ENCODE measurements at regions not wholly inside any gene's neighbourhood (a gene's known extent, or its start where the extent isn't known, plus 50 kb on each side); places are given as distances from the start of the nearest gene placed in this dataset.
A peak's percentile ranks its signal among the peaks of the same experiment; 100 is the strongest.

DNA sequence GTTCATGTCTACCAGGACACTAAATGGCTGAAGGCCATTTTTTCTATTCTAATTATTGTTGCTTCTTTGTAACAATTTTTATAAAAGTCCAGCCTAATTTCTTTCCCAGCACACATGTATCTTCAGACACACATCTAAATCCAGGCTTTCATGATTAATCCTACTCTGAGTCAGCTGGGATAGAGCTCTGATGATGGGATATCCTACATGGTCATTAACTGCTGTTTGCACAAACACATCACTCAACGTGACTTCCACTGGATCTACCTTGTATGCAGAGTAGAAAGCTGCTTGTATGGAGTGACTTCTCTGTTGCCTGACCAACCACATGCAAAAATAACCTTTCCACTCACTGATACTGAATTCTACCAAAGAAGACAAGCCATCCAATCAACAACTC, 260.9 kb downstream of the AHR start:
- Histone ChIP-seq H3K4me1 (peaks cover 18 to 34% (median 26%) of the 10 kb centered on the region in 4 donors), H3K4me3 (no peak overlapping the region), H3K36me3 (no peaks in the 10 kb centered on the region), H3K9me3 (no peaks in the 10 kb centered on the region), H3K27me3 (no peaks in the 10 kb centered on the region), H3K27ac (replicated peaks in 1 of 4) (peak overlapping the region in 1 of 4 donors; percentile 8)
- 60% methylated on average over 1 of the region's 1 CpG for WGBS
- intact Hi-C loops (cut with DNase I): no loop called here
- DNase-seq (ENCODE audit: extremely low spot score): no peak
- TF ChIP-seq POLR2AphosphoS5 (IDR thresholded peaks at IDR 0.05): no peak

DNA sequence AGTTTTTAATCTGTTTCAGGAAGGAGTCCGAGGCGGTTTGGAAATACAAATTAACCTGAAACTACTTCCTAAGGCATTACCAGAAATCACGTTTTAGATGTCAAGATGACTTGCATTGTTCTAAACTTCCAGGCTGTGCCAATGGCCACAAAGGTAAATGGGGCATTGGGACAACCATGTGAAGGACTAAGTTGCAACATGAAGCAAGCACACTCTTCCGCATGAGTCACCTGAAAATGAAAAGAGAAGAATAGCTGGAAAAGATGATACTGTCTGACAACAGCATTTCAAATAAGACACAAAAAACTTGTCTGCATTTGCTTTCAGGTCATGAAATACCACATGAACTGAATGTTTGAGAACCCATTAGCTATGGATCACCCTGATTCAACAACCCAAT, 262.1 kb downstream of the AHR start:
- intact Hi-C loops (cut with DNase I): no loop called here
- TF ChIP-seq POLR2AphosphoS5 (IDR thresholded peaks at IDR 0.05) (no peak), EP300 (IDR thresholded peaks at IDR 0.05) (no peak), POLR2A (IDR thresholded peaks at IDR 0.05; ENCODE audit: low read depth) (no peak)
- TF ChIP-seq, protein P1, sequence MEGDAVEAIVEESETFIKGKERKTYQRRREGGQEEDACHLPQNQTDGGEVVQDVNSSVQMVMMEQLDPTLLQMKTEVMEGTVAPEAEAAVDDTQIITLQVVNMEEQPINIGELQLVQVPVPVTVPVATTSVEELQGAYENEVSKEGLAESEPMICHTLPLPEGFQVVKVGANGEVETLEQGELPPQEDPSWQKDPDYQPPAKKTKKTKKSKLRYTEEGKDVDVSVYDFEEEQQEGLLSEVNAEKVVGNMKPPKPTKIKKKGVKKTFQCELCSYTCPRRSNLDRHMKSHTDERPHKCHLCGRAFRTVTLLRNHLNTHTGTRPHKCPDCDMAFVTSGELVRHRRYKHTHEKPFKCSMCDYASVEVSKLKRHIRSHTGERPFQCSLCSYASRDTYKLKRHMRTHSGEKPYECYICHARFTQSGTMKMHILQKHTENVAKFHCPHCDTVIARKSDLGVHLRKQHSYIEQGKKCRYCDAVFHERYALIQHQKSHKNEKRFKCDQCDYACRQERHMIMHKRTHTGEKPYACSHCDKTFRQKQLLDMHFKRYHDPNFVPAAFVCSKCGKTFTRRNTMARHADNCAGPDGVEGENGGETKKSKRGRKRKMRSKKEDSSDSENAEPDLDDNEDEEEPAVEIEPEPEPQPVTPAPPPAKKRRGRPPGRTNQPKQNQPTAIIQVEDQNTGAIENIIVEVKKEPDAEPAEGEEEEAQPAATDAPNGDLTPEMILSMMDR (IDR thresholded peaks at IDR 0.05): no peak
- 80% methylated on average over 4 of the region's 4 CpGs for WGBS
- Histone ChIP-seq H3K27me3 (no peaks in the 10 kb centered on the region), H3K4me3 (no peak overlapping the region), H3K36me3 (no peaks in the 10 kb centered on the region), H3K9me3 (no peaks in the 10 kb centered on the region), H3K27ac (replicated peaks in 1 of 4) (no peak overlapping the region), H3K4me1 (peaks cover 18 to 34% (median 26%) of the 10 kb centered on the region in 4 donors)
- no peak for DNase-seq (ENCODE audit: extremely low spot score)

DNA sequence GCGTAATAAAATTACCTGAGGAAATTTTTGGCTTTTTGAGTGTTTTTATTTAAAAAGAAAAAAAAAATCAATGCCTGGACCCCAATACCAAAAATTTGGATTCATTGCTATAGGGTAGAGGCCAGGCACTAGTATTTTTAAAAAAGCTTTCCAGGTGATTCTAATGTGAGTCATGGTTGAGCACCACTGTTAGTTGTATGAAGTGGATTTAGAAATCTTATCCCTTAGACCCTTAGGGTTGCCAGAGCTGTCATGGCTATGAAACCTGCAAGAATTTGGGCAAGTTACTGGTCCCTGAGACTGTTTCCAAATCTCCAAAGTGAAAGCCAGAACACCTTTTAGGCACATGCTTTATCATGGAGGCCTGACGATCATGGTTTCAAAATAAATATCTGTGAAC, 262.5 kb downstream of the AHR start:
- TF ChIP-seq POLR2A (IDR thresholded peaks at IDR 0.05; ENCODE audit: low read depth) (no peak), EP300 (IDR thresholded peaks at IDR 0.05) (no peak)

DNA sequence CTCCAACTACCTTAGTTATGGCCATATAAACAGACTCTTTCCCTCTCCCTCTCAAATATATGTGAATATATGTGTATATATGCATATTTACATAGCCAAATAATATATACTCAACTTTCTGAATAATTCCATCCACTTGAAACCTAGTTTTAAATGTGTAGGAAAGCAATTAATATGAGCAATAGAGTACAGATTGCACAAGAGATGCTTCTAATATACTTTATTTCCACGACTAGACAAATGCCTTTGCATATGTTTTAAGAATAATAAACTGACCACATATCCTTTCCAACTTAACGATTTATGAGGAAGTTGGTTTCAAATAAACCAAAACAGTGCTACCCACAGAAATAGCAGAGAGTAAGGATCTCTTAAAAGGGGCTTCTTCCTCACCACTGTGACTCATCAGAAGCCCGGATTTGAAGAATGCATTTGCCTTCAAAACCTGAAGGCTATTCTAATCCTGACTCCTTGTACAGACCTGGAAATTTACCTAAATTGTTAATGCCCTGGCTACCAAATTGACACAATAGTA, 266.3 kb downstream of the AHR start:
- WGBS: 45% methylated on average over 3 of the region's 3 CpGs
- Histone ChIP-seq H3K36me3 (no peaks in the 10 kb centered on the region), H3K9me3 (no peaks in the 10 kb centered on the region)

More for the DNA sequence above, 262.5 kb downstream of the AHR start:
- H3K4me3 ChIP-seq: no peak overlapping the region
- no peaks in the 10 kb centered on the region for H3K9me3 ChIP-seq
- peaks cover 18 to 33% (median 25%) of the 10 kb centered on the region in 4 donors for H3K4me1 ChIP-seq
- H3K36me3 ChIP-seq: no peaks in the 10 kb centered on the region
- H3K27me3 ChIP-seq: no peaks in the 10 kb centered on the region
- intact Hi-C loops (cut with DNase I): no loop called here
- DNase-seq (ENCODE audit: extremely low spot score): no peak
- H3K27ac ChIP-seq (replicated peaks in 1 of 4): no peak overlapping the region
- 90% methylated on average over 2 of the region's 2 CpGs for WGBS

GRCh38 chr7:17580141-17580540, 281.7 kb downstream of the AHR start:
- Histone ChIP-seq H3K36me3 (no peaks in the 10 kb centered on the region), H3K27ac (replicated peaks in 1 of 4) (no peak overlapping the region), H3K4me1 (no peaks in the 10 kb centered on the region), H3K4me3 (no peak overlapping the region), H3K27me3 (no peaks in the 10 kb centered on the region), H3K9me3 (peaks cover 0 to 17% (median 17%) of the 10 kb centered on the region in 4 donors)
- TF ChIP-seq, protein P1 (IDR thresholded peaks at IDR 0.05): no peak
- TF ChIP-seq POLR2AphosphoS5 (IDR thresholded peaks at IDR 0.05) (no peak), POLR2A (IDR thresholded peaks at IDR 0.05; ENCODE audit: low read depth) (no peak), EP300 (IDR thresholded peaks at IDR 0.05) (no peak)
- intact Hi-C loops (cut with DNase I): no loop called here
- no peak for DNase-seq (ENCODE audit: extremely low spot score)
- WGBS: 56% methylated on average over 3 of the region's 3 CpGs

More for the DNA sequence above, 266.3 kb downstream of the AHR start:
- intact Hi-C loops (cut with DNase I): no loop called here
- Histone ChIP-seq H3K4me3 (no peak overlapping the region), H3K4me1 (no peaks in the 10 kb centered on the region), H3K27ac (replicated peaks in 1 of 4) (no peak overlapping the region), H3K27me3 (no peaks in the 10 kb centered on the region)
- TF ChIP-seq, protein P1 (IDR thresholded peaks at IDR 0.05): no peak
- no peak for TF ChIP-seq EP300 (IDR thresholded peaks at IDR 0.05)
- no peak for TF ChIP-seq POLR2A (IDR thresholded peaks at IDR 0.05; ENCODE audit: low read depth)
- no peak for TF ChIP-seq POLR2AphosphoS5 (IDR thresholded peaks at IDR 0.05)
- no peak for DNase-seq (ENCODE audit: extremely low spot score)

DNA sequence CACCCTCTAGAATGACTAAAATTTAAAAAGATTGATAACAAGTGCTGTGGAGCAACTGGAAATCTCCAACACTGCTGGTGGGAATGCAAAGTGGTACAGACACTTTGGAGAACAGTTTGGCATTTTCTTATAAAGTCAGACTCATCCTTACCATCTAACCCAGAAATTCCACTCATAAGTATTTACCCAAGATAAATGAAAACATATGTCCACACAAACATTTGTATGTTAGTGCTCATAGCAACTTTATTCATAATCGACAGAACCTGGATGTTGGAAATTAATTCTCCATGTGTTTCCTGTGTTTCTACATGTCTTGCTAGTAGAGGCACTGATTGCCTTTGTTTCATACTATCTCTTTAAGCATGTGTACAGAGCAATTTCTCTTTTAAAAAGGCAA, 282.4 kb downstream of the AHR start:
- 68% methylated on average over 1 of the region's 1 CpG for WGBS
- no peak overlapping the region for H3K4me3 ChIP-seq
- no peak for DNase-seq (ENCODE audit: extremely low spot score)
- intact Hi-C loops (cut with DNase I): no loop called here
- H3K9me3 ChIP-seq: peaks cover 0 to 17% (median 17%) of the 10 kb centered on the region in 4 donors
- TF ChIP-seq POLR2AphosphoS5 (IDR thresholded peaks at IDR 0.05) (no peak), POLR2A (IDR thresholded peaks at IDR 0.05; ENCODE audit: low read depth) (no peak)
- no peaks in the 10 kb centered on the region for H3K36me3 ChIP-seq
- H3K27ac ChIP-seq (replicated peaks in 1 of 4): no peak overlapping the region
- no peaks in the 10 kb centered on the region for H3K4me1 ChIP-seq
- H3K27me3 ChIP-seq: no peaks in the 10 kb centered on the region

Measured in esophagus muscularis mucosa (tissue), 4 donors.